ENCODE measurements at regions not wholly inside any gene's neighbourhood (a gene's known extent, or its start where the extent isn't known, plus 50 kb on each side); places are given as distances from the start of the nearest gene placed in this dataset.

- TF ChIP-seq, protein P1, sequence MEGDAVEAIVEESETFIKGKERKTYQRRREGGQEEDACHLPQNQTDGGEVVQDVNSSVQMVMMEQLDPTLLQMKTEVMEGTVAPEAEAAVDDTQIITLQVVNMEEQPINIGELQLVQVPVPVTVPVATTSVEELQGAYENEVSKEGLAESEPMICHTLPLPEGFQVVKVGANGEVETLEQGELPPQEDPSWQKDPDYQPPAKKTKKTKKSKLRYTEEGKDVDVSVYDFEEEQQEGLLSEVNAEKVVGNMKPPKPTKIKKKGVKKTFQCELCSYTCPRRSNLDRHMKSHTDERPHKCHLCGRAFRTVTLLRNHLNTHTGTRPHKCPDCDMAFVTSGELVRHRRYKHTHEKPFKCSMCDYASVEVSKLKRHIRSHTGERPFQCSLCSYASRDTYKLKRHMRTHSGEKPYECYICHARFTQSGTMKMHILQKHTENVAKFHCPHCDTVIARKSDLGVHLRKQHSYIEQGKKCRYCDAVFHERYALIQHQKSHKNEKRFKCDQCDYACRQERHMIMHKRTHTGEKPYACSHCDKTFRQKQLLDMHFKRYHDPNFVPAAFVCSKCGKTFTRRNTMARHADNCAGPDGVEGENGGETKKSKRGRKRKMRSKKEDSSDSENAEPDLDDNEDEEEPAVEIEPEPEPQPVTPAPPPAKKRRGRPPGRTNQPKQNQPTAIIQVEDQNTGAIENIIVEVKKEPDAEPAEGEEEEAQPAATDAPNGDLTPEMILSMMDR (conservative IDR thresholded peaks at IDR 0.05 in 1 of 2, IDR thresholded peaks at IDR 0.05 in 1 of 2; ENCODE audit: low read depth in 1 of 2, low read length in 2 of 2) = no peak
- TF ChIP-seq EZH2 (IDR thresholded peaks at IDR 0.05; ENCODE audit: low read length, missing control alignments) = no peak
- no peak overlapping the region for H3K27ac ChIP-seq (ENCODE audit: insufficient read depth, low read length)
- no peaks in the 10 kb centered on the region for H3K36me3 ChIP-seq (ENCODE audit: control insufficient read depth, insufficient read depth, low read length)
- H3K4me3 ChIP-seq (replicated peaks in 1 of 4; ENCODE audit: control extremely low read depth in 1 of 4, insufficient read depth in 1 of 4, low read depth in 3 of 4, low read length in 4 of 4) = no peak overlapping the region
- no peaks in the 10 kb centered on the region for H3K27me3 ChIP-seq (ENCODE audit: control insufficient read depth, insufficient read depth, low read length)
- DNase-seq (ENCODE audit: low read depth in 2 of 2) = no peak
- H4K20me1 ChIP-seq (ENCODE audit: control insufficient read depth, extremely low read depth, insufficient read depth, low read length) = no peaks in the 10 kb centered on the region
- H3K4me2 ChIP-seq (ENCODE audit: extremely low read depth, insufficient read depth, low read length) = no peak overlapping the region
- H3K4me1 ChIP-seq (ENCODE audit: control insufficient read depth, extremely low read depth, insufficient read depth, low read length) = peaks cover 11% of the 10 kb centered on the region
- H3K9ac ChIP-seq (ENCODE audit: insufficient read depth, low read length) = no peak overlapping the region
- H3K9me3 ChIP-seq (ENCODE audit: control insufficient read depth, insufficient read depth, low read depth, low read length) = no peaks in the 10 kb centered on the region
- no peaks in the 10 kb centered on the region for H3K79me2 ChIP-seq (ENCODE audit: control insufficient read depth, insufficient read depth, low read length)
- H2AFZ ChIP-seq (ENCODE audit: low read length) = no peak overlapping the region
Measured at GRCh38 chr2:128540670-128541069, 222.0 kb upstream of the HS6ST1 start.

DNA sequence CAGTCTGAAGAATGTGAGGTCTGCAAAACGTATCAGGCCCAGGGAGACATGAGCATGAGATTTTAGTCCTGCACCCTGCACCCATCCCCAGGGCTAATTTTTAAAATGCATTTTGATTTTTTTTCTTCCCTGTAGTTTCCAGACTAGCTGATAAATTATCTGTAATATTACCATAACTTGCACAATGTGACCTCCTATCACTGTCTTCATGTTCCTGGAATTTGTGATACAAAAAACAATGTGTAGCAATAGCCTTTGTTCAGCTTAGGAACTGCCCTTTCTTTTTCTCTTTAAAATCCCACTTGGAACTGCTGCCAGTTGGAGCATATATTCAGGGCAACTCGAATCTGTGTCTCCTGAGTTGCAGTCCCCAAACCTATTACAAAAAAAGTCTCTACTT is 222.8 kb upstream of the HS6ST1 start:
- no peaks in the 10 kb centered on the region for H3K27me3 ChIP-seq (ENCODE audit: control insufficient read depth, insufficient read depth, low read length)
- no peak overlapping the region for H2AFZ ChIP-seq (ENCODE audit: low read length)
- H3K4me2 ChIP-seq (ENCODE audit: extremely low read depth, insufficient read depth, low read length) = no peak overlapping the region
- peak in 1 of 2 donors; percentile 12 for DNase-seq (ENCODE audit: low read depth in 2 of 2)
- TF ChIP-seq, protein P1 (conservative IDR thresholded peaks at IDR 0.05 in 1 of 2, IDR thresholded peaks at IDR 0.05 in 1 of 2; ENCODE audit: low read depth in 1 of 2, low read length in 2 of 2) = no peak
- no peak for TF ChIP-seq EZH2 (IDR thresholded peaks at IDR 0.05; ENCODE audit: low read length, missing control alignments)
- no peaks in the 10 kb centered on the region for H3K36me3 ChIP-seq (ENCODE audit: control insufficient read depth, insufficient read depth, low read length)
- no peaks in the 10 kb centered on the region for H4K20me1 ChIP-seq (ENCODE audit: control insufficient read depth, extremely low read depth, insufficient read depth, low read length)
- no peak overlapping the region for H3K4me3 ChIP-seq (replicated peaks in 1 of 4; ENCODE audit: control extremely low read depth in 1 of 4, insufficient read depth in 1 of 4, low read depth in 3 of 4, low read length in 4 of 4)
- H3K9me3 ChIP-seq (ENCODE audit: control insufficient read depth, insufficient read depth, low read depth, low read length) = no peaks in the 10 kb centered on the region
- peaks cover 9% of the 10 kb centered on the region for H3K4me1 ChIP-seq (ENCODE audit: control insufficient read depth, extremely low read depth, insufficient read depth, low read length)
- H3K9ac ChIP-seq (ENCODE audit: insufficient read depth, low read length) = no peak overlapping the region
- no peaks in the 10 kb centered on the region for H3K79me2 ChIP-seq (ENCODE audit: control insufficient read depth, insufficient read depth, low read length)
- no peak overlapping the region for H3K27ac ChIP-seq (ENCODE audit: insufficient read depth, low read length)

DNA sequence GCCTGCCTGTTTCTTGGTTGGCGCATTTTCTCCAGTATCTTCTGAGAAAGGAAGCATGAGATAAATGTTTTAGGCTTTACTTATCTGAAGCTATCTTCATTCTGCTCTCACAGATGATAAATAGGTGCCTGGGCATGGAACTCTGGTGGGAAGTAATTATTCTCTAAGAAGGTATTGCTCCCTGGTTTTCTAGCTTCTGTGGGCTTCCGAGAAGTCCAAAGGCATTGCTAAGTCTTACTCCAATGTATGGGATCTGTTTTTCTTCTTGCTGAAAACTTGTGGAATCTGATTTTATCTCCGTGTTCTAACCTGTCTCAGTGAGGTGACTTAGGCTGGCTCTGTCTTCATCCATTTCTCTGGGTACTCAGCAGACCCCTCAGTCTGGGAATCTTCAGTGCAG is 224.4 kb upstream of the HS6ST1 start:
- no peaks in the 10 kb centered on the region for H3K79me2 ChIP-seq (ENCODE audit: control insufficient read depth, insufficient read depth, low read length)
- no peak overlapping the region for H3K9ac ChIP-seq (ENCODE audit: insufficient read depth, low read length)
- no peak overlapping the region for H3K4me2 ChIP-seq (ENCODE audit: extremely low read depth, insufficient read depth, low read length)
- TF ChIP-seq, protein P1 (conservative IDR thresholded peaks at IDR 0.05 in 1 of 2, IDR thresholded peaks at IDR 0.05 in 1 of 2; ENCODE audit: low read depth in 1 of 2, low read length in 2 of 2) = no peak
- no peak for TF ChIP-seq EZH2 (IDR thresholded peaks at IDR 0.05; ENCODE audit: low read length, missing control alignments)
- H3K27me3 ChIP-seq (ENCODE audit: control insufficient read depth, insufficient read depth, low read length) = no peaks in the 10 kb centered on the region
- peaks cover 3% of the 10 kb centered on the region for H3K4me1 ChIP-seq (ENCODE audit: control insufficient read depth, extremely low read depth, insufficient read depth, low read length)
- H4K20me1 ChIP-seq (ENCODE audit: control insufficient read depth, extremely low read depth, insufficient read depth, low read length) = no peaks in the 10 kb centered on the region
- H3K9me3 ChIP-seq (ENCODE audit: control insufficient read depth, insufficient read depth, low read depth, low read length) = no peaks in the 10 kb centered on the region
- H3K27ac ChIP-seq (ENCODE audit: insufficient read depth, low read length) = no peak overlapping the region
- H3K4me3 ChIP-seq (replicated peaks in 1 of 4; ENCODE audit: control extremely low read depth in 1 of 4, insufficient read depth in 1 of 4, low read depth in 3 of 4, low read length in 4 of 4) = no peak overlapping the region
- DNase-seq (ENCODE audit: low read depth in 2 of 2) = no peak
- no peaks in the 10 kb centered on the region for H3K36me3 ChIP-seq (ENCODE audit: control insufficient read depth, insufficient read depth, low read length)
- no peak overlapping the region for H2AFZ ChIP-seq (ENCODE audit: low read length)
